Activated CD8-positive, alpha-beta memory T cell treated with anti-CD3 and anti-CD28 coated beads, Interleukin-2, amount 50 U/mL, for 48 hours (primary cell): ENCODE measurements at regions not wholly inside any gene's neighbourhood (a gene's known extent, or its start where the extent isn't known, plus 50 kb on each side); places are given as distances from the start of the nearest gene placed in this dataset.

Experiments
- DNase-seq: peaks from one replicate; pipeline ENCODE4 v3.0.0-alpha.2; 2020

DNA sequence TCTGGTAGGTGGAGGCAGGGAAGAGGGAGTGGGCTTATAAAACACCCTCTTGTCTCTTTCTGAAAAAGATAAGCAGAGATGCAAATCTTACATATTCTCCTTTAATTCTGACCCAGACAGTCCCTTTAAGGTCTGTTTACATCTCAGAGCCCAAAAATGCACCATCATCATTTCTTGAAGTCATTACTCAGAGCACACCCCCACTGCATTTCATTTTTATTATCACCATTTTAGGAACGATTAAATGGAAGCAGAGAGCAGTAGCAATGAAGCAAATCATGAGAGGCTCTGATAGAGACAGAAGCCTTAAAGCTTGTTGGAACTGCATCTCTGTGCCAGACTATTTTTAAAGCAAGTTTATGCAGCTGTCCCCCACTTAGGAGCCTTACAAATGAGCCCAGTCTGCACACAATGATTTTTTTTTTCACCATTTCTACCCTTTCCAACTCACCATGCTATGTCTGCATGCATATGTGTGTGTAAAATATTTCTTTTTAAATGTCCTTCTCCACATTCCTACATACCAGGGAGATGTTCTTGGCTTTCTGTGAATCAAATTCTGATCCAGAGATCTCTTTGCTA, 311.0 kb downstream of the GRIN2B start:
- no peak for DNase-seq

DNA sequence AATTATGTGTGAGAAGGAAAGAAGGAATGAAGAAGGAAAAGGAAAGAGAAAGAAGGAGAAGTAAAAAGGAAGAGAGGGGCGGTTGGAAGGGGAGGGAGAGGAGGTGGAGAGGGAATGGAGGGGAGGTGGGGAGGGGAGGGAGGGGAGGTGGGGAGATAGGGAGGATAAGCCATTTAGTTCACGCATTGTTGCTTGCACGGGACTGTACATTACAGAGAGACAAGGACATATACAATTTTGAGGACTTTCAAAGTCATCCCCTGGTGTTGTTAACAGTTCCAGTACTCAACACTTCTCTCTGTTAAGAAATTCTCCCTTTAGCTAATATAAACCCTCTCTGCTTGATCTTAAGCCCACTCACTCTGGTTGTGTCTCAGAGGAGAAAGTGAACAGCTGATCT, 312.5 kb downstream of the GRIN2B start:
- DNase-seq, result no peak

DNA sequence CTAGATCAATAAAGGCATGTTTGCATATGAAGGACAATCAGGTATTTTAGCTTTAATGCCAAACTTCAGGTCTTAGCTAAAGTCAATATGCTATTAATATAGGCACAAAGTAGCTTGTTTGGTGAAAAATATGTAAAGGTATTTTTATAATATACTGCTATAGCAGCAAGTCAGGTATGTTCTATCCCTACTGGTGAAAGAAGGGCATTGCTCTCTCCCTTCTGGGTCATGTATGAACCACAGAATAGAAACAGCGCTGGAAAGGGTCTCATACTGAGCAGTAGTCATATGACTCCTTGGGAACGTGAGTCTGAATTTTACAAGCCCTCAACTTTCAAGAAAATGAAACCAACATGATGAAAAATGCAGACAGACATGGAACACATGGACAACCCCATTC, 314.6 kb downstream of the GRIN2B start:
- no peak for DNase-seq

DNA sequence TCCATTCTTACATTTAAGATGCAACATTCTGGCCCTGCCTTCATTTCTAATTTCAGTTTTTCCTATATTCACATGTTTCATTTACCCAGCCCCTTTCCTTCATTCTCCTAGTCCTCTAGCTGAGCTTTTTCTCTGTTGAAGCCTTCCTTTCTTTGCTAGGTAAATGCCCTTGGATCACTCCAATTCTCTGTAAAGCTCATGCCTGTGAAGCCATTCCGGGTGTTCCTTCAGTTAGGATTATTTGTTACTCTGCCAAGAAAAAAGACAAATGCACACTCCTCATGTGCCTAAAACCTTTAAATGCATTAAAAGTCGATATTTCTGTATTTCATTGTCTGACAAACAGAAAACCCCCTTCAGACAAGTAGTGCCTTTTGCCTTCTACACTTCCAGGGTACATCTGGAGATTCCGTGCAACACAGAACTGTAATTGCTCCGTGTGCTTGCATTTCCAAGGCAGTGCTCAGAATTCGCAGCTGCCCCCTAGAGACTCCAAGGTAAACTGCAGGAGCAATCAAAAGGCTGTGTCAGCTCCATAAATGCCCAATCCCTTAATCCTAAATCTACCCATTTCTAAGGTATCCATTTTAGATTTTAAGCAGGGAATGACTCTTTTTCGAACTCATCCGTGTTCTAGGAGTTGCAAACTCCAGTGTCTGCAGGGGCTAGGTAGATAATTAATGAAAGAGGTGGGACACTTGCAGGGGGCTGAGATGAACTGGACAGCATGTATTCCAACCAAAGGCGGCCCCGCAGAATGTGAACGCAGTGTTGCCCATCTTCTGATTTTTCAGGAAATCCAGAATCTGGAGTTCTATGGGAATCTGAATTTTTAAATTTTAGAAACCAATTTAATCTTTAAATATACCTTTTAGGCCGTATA, 320.2 kb downstream of the GRIN2B start:
- no peak for DNase-seq

- no peak for DNase-seq
Measured at GRCh38 chr12:13654456-13654855, 326.9 kb downstream of the GRIN2B start.

DNA sequence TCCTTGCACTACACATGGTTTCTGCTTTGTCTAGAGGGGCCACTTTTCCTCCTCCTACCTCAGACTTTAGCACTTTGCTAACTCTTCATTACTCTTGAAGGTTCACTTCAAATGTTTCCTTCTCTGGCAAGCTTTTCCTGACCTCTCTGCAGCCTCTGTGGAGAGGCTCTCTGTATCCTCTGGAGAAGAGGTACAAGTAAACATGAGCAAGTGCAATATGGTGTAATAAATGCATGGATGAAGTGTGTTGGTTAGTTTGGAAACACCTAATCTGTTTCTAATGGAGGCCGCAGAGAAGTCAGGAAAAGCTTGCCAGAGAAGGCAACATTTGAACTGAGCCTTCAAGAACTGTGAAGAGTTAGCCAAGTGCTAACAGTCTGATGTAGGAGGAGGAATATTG, 329.3 kb downstream of the GRIN2B start:
- DNase-seq, result no peak

DNA sequence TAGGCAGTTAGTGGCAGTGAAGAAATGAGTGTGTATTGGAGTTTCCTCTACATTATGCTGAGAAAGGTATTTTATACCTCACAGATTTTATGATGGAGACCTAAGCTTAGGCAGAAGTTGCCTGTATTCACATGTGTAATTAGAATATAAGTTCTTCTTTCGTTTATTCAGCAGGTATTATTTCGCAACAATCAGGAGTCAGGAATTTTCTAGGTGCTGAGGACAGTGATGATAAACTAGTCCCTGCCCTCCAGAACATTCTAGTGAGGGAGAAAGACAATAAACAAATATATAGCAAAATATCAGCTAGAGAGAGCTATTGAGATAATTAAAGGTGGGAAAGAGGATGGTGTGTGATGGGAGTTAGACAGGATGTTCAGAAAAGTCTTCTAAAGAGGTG, 345.7 kb downstream of the GRIN2B start:
- DNase-seq, result no peak

- no peak for DNase-seq
Measured at GRCh38 chr12:13631873-13632272, 349.5 kb downstream of the GRIN2B start.

DNA sequence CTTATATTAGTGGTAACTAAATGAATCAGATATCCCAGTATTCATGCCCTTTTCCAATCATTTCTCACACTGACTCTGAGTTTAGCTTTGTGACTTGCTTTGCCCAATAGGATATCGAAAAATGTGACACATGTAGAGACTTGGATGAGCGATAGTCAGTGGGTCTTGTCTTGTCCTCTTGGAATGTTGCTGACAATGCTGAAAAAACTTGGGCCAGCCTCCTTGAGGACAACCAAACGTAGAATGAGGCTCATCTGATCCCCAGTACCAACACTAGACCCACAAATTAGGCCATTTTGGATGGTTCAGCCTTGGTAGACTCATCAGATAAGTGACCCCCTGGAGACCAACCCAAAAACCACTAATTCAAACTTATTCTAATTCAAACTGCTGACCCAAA, 351.0 kb downstream of the GRIN2B start:
- DNase-seq, result no peak

- no peak for DNase-seq
Measured at GRCh38 chr12:13628067-13628466, 353.3 kb downstream of the GRIN2B start.

DNA sequence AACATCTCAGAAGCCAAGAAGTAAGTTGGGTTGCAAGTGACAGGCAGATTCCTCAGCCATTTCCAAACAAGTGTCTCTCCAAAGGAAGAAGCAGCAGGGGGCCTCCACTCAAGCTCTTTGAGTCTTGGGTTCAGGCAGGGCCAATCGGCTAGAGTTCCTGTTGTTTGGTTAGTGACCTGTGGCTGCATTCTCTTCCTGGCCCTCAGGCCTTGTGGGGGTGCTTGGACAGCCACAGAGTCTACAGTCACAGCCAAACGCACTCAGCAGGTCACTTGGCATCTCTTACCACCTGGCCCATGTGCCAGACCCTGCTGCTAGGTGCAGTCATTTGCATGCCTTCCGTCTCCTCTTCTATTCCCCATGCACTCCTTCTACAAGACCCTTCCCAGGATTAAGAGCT, 353.9 kb downstream of the GRIN2B start:
- no peak for DNase-seq

- DNase-seq, result no peak
Measured at GRCh38 chr12:13613297-13613696, 368.1 kb downstream of the GRIN2B start.

- no peak for DNase-seq
Measured at GRCh38 chr12:13609894-13610679, 371.3 kb downstream of the GRIN2B start.

DNA sequence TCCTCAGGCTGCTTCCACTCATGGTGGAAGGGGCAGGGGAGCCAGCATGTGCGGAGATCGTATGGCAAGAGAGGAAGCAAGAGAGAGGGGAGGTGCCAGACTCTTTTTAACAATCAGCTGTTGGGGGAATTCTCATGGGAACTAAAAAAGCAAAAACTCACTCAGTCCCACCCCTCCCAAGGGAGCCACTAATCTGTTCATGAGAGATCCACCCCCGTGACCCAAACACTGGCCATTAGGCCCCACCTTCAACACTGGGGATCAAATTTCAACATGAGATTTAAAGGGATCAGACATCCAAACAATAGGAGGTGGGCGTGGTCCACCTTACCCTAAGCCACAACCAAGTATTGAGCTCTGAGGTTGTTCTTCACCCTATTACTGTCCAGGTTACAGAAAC, 375.1 kb downstream of the GRIN2B start:
- no peak for DNase-seq

DNA sequence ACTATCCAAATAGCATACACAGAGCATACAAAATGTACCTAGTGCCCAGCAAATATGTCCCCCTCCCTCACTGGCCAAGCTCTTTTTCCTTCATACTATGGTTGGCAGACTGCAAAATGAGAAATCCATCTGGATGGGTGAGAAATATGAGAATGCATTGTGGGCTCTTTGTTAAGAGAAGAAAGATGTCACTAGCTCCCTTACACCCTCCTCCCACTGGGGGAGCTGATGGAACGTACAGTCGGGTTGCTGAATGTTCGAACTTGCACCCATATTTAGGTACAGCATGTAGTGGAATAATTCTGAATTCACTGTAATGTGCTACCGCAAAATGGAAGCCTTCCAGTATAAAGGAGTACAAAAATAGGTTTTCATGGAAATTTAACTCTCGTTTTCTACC, 377.4 kb downstream of the GRIN2B start:
- no peak for DNase-seq

- no peak for DNase-seq
Measured at GRCh38 chr12:13602172-13602571, 379.2 kb downstream of the GRIN2B start.

DNA sequence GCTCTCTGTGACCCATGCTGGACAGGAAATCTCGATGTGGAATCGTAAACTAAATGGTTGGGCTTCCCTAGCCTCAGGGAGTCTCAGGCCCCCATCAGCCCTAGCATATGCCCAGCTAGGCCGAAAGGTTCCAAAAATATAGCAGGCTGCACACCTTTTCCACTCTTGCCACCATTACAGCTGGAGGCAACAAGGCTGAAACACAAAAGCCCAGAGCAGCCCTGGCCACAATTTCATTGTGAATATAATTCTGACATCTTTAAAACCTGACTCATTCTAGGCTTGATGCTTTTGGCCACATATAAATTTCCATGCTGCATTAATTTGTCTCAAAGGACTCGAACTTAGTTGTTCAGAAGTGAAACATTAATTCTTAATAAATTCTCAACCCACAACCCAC, 382.2 kb downstream of the GRIN2B start:
- no peak for DNase-seq

DNA sequence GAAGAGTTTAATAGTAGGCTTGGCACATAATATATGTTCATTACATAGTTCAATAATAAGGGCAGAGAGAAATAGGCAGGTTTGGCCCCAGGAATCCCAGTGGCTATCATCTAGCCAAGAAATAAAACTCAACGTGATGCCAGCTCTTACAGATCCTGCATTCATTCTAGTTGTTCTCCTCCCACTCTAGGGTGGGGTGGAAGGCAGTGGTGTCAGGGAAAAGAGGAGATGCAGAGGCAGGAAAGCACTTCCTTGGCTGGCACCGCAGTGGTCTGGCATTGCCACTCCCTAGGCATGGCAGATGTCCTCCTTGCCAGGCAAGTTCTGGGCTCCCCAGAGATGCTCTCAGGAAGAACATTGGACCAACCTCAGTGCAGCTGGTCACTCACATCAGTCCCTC, 383.6 kb downstream of the GRIN2B start:
- DNase-seq, result no peak

DNA sequence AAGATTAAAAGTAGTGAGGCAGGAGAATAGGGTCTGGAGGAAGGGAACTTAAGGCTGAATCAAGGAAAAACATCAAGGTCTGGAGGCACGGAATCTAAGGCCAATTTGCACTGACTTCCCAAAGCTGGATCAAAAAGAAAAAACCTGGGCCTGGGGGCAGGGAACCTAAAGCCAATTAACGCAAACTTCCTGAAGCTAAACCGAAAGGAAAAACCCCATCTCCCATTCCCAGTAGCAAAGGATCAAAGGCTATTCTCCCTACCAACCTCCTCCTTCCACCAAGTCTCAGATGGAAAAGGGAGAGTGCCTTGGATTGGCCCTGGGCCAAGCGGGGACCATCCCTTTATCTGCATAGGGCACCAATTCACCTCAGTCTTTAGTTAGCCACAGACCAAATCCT, 384.2 kb downstream of the GRIN2B start:
- no peak for DNase-seq

DNA sequence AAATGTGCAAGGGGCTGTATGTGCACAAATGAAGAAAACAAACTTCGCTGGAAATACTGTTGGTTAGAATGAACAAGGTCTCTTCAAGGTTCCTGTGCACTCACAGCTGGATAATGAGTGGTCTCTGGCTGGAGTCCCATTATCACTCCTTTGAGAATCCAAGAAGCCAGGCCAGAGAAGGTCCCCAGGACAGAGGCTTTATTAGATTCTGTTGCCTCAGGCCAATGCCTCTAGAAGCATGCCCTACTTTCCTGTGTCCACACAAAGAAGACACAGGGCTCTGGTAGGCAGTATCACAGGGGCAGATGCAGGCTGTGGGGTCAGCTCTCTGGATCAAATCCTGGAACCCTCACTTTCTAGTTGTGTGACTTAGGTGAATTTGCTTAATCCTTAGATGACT, 384.7 kb downstream of the GRIN2B start:
- DNase-seq, result no peak

GRCh38 chr12:13595536-13596443, 385.6 kb downstream of the GRIN2B start:
- DNase-seq, result no peak

DNA sequence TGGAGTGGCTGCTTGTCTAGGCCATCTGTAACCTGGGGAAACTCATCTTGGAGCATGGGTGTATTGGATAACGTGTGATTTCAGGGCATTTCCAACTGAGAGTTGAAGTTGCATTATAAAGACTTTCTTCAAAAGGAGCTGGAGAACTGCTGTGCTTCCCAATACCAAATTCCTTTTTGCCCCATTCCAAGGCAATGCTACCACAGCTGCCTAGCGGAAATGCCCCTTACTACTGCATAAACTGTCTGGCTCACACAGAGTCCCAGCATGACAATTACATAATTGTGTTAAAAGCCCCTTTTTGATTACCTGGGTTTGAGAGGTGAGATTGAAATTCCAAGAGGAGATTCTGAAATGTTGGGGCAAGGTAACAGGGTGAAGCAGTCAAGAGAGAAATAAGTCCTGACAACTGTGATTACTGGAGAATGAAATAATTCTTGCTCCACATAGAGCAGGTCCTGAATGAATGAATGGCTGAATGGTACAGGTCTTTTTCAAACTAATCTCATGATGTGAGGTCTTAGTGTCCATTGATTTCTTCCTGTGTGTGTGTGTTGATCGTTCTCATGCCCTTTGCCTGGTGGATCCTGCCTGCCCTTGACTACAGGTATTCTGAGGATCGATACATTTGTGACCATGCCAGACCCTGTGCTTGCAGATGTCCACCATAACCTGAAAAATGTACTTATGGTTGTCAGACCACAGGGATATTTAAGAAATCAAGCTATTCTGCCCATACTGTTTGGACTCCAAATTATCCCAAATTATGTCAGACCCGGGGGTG, 386.5 kb downstream of the GRIN2B start:
- DNase-seq, result no peak
